Left lung (tissue), 4 donors: ENCODE measurements at regions not wholly inside any gene's neighbourhood (a gene's known extent, or its start where the extent isn't known, plus 50 kb on each side); places are given as distances from the start of the nearest gene placed in this dataset.

Experiments used
- ATAC-seq: fragments of 200-7000 bp; cut with Tn5 transposase; one replicate; pipeline ENCODE4 v1.9.1; 2020; ENCODE audit warnings: moderate library complexity
- DNase-seq, 4 donors: peaks; one replicate each; pipeline ENCODE4 v3.0.0-alpha.2; 2013 to 2020
- H3K27ac ChIP-seq, 2 donors: fragments of 200-600 bp; sonication (generic) in 1 of 2; one replicate each; pipeline versions ENCODE4 v1.5.0 to v1.8.0; 2020 to 2021
- H3K27me3 ChIP-seq, 2 donors: fragments of 200-600 bp; sonication (generic) in 1 of 2; one replicate each; pipeline versions ENCODE4 v1.5.0 to v1.8.0; 2020 to 2021
- H3K36me3 ChIP-seq, 2 donors: fragments of 200-600 bp; sonication (generic) in 1 of 2; one replicate each; pipeline versions ENCODE4 v1.5.0 to v1.8.0; 2020 to 2021
- H3K4me1 ChIP-seq, 2 donors: fragments of 200-600 bp; one replicate each; pipeline ENCODE4 v1.8.0; 2021
- H3K4me3 ChIP-seq, 2 donors: fragments of 200-600 bp; sonication (generic) in 1 of 2; one replicate each; pipeline versions ENCODE4 v1.5.0 to v1.8.0; 2020 to 2021; ENCODE audit warnings: mild to moderate bottlenecking in 1 of 2
- H3K9me3 ChIP-seq, 2 donors: fragments of 200-600 bp; sonication (generic) in 1 of 2; one replicate each; pipeline versions ENCODE4 v1.5.0 to v1.8.0; 2020 to 2021
- CTCF ChIP-seq, 2 donors: fragments of 200-600 bp; sonication (generic) in 1 of 2; IDR thresholded peaks; one replicate each; pipeline versions ENCODE4 v1.5.0 to v1.8.0; 2021; ENCODE audit warnings: antibody characterized with exemption in 2 of 2
- intact Hi-C, 2 donors: fragments of 100-400 bp; cut with DNase I; formaldehyde crosslinking; loops; one replicate each; pipeline versions ENCODE4 v1.11.2 to v1.14.2; 2022
- donor health status: DM: no; HTN: yes; CAD: no.
- donor health status: DM: no; HTN: no; CAD: no.

GRCh38 chr9:13047827-13048587 lies 231.5 kb downstream of the MPDZ start:
- no peaks in the 10 kb centered on the region for H3K9me3 ChIP-seq
- DNase-seq: no peak
- ATAC-seq: no peak
- H3K4me1 ChIP-seq: no peaks in the 10 kb centered on the region
- TF ChIP-seq CTCF (IDR thresholded peaks at IDR 0.05): no peak
- no peaks in the 10 kb centered on the region for H3K36me3 ChIP-seq
- no peaks in the 10 kb centered on the region for H3K27me3 ChIP-seq
- intact Hi-C loops: no loop called here
- H3K4me3 ChIP-seq: no peak overlapping the region
- no peak overlapping the region for H3K27ac ChIP-seq

- H3K27me3 ChIP-seq: no peaks in the 10 kb centered on the region
- ATAC-seq (no peak), DNase-seq (no peak)
- TF ChIP-seq CTCF (IDR thresholded peaks at IDR 0.05): no peak
- H3K36me3 ChIP-seq: no peaks in the 10 kb centered on the region
- H3K27ac ChIP-seq: no peak overlapping the region
- H3K9me3 ChIP-seq: no peaks in the 10 kb centered on the region
- no peaks in the 10 kb centered on the region for H3K4me1 ChIP-seq
- H3K4me3 ChIP-seq: no peak overlapping the region
- intact Hi-C loops: no loop called here
Observed at GRCh38 chr9:13049223-13049622, 230.3 kb downstream of the MPDZ start.

GRCh38 chr9:13053504-13053903 lies 226.0 kb downstream of the MPDZ start:
- Histone ChIP-seq H3K27ac (no peak overlapping the region), H3K9me3 (no peaks in the 10 kb centered on the region), H3K4me1 (no peaks in the 10 kb centered on the region), H3K36me3 (no peaks in the 10 kb centered on the region), H3K4me3 (no peak overlapping the region), H3K27me3 (no peaks in the 10 kb centered on the region)
- no peak for TF ChIP-seq CTCF (IDR thresholded peaks at IDR 0.05)
- ATAC-seq (no peak), DNase-seq (no peak)
- intact Hi-C loops: no loop called here

GRCh38 chr9:13054389-13054788 lies 225.1 kb downstream of the MPDZ start:
- ATAC-seq: no peak
- no peak overlapping the region for H3K4me3 ChIP-seq
- H3K9me3 ChIP-seq: no peaks in the 10 kb centered on the region
- H3K27ac ChIP-seq: no peak overlapping the region
- DNase-seq: no peak
- no peaks in the 10 kb centered on the region for H3K4me1 ChIP-seq
- no peaks in the 10 kb centered on the region for H3K36me3 ChIP-seq
- intact Hi-C loops: no loop called here
- no peak for TF ChIP-seq CTCF (IDR thresholded peaks at IDR 0.05)
- H3K27me3 ChIP-seq: no peaks in the 10 kb centered on the region
